ENCODE measurements at regions not wholly inside any gene's neighbourhood (a gene's known extent, or its start where the extent isn't known, plus 50 kb on each side); places are given as distances from the start of the nearest gene placed in this dataset.

DNA sequence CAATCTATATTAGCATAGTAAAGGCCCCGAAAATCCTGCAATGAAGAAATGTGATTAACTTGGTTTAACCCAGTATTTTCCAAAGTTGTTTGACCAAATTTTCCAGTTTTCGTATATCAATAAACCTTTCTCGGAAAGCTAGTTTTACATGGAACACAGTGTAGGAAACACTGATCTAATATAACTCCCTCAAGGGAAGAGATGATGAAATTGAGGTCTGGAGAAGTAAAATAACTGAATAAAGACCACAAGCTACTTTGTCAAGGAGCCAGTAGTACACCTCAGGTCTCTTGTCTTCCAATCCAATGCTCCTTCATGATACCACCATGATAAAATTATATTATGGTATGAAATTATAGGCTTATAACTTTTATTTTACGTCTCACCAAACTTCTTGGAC lies 118.1 kb upstream of the TARS1 start:
- ATAC-seq (ENCODE audit: poor library complexity) = no peak
- H3K4me3 Mint-ChIP-seq = no peak overlapping the region
- Histone ChIP-seq H3K27me3 (ENCODE audit: control insufficient read depth in 1 of 2, insufficient read depth in 2 of 2, low read length in 2 of 2) (no peaks in the 10 kb centered on the region), H3K9me3 (ENCODE audit: control insufficient read depth in 1 of 2, insufficient read depth in 1 of 2, low read length in 2 of 2) (no peaks in the 10 kb centered on the region), H3K4me3 (ENCODE audit: low read length) (no peak overlapping the region), H3K4me1 (ENCODE audit: insufficient read depth, low read length) (no peaks in the 10 kb centered on the region), H3K27ac (ENCODE audit: low read depth in 1 of 2, low read length in 2 of 2) (no peak overlapping the region), H3K36me3 (ENCODE audit: insufficient read depth, low read length) (no peaks in the 10 kb centered on the region)
- TF ChIP-seq, protein P1, sequence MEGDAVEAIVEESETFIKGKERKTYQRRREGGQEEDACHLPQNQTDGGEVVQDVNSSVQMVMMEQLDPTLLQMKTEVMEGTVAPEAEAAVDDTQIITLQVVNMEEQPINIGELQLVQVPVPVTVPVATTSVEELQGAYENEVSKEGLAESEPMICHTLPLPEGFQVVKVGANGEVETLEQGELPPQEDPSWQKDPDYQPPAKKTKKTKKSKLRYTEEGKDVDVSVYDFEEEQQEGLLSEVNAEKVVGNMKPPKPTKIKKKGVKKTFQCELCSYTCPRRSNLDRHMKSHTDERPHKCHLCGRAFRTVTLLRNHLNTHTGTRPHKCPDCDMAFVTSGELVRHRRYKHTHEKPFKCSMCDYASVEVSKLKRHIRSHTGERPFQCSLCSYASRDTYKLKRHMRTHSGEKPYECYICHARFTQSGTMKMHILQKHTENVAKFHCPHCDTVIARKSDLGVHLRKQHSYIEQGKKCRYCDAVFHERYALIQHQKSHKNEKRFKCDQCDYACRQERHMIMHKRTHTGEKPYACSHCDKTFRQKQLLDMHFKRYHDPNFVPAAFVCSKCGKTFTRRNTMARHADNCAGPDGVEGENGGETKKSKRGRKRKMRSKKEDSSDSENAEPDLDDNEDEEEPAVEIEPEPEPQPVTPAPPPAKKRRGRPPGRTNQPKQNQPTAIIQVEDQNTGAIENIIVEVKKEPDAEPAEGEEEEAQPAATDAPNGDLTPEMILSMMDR (IDR thresholded peaks at IDR 0.05) = no peak
- no peaks in the 10 kb centered on the region for H3K4me1 Mint-ChIP-seq (ENCODE audit: low read depth)
- ChIA-PET CTCF (no interaction called here), POLR2A (no interaction called here)
- no peaks in the 10 kb centered on the region for H3K36me3 Mint-ChIP-seq (ENCODE audit: low read depth)
- intact Hi-C loops (cut with DNase I, micrococcal nuclease) = no loop called here
- no peaks in the 10 kb centered on the region for H3K27me3 Mint-ChIP-seq
- H3K9me3 Mint-ChIP-seq = peaks cover 3% of the 10 kb centered on the region
- no peak overlapping the region for H3K27ac Mint-ChIP-seq
- DNase-seq = no peak

DNA sequence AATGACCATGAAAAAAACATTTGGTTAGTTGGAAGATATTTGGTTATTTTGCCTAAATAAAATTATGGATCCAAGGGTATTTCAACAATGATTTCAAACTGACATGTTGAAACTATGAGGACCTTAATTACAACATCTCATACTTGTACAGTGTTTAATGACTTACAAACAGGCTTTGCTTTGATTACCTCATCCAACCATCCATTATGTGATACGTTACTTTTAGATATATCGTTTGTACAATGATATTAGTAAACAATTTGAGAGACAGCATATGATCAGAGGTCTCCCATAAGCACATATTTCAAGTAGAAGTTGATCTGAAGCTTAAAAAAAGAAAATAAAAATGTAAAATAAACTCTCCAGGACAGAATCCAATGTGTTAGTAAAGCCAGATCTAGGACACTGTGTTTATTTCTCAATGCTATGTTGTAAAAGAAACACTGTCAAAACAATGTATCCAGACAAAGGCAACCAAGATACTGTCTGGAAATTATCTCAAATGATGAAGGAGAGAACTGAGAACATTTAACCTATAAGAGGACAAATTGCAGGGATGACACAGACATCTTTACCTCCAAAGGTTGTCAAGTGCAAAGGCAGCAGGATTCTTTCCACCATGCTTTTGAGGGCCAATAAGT lies 116.0 kb upstream of the TARS1 start:
- Histone ChIP-seq H3K36me3 (ENCODE audit: insufficient read depth, low read length) (no peaks in the 10 kb centered on the region), H3K27ac (ENCODE audit: low read depth in 1 of 2, low read length in 2 of 2) (no peak overlapping the region), H3K9me3 (ENCODE audit: control insufficient read depth in 1 of 2, insufficient read depth in 1 of 2, low read length in 2 of 2) (no peaks in the 10 kb centered on the region), H3K4me1 (ENCODE audit: insufficient read depth, low read length) (no peaks in the 10 kb centered on the region), H3K27me3 (ENCODE audit: control insufficient read depth in 1 of 2, insufficient read depth in 2 of 2, low read length in 2 of 2) (no peaks in the 10 kb centered on the region), H3K4me3 (ENCODE audit: low read length) (no peak overlapping the region)
- Mint-ChIP-seq H3K27me3 (no peaks in the 10 kb centered on the region), H3K4me3 (no peak overlapping the region), H3K4me1 (ENCODE audit: low read depth) (no peaks in the 10 kb centered on the region), H3K27ac (no peak overlapping the region), H3K9me3 (peaks cover 3% of the 10 kb centered on the region), H3K36me3 (ENCODE audit: low read depth) (no peaks in the 10 kb centered on the region)
- POLR2A ChIA-PET = no interaction called here
- DNase-seq = no peak
- intact Hi-C loops (cut with DNase I, micrococcal nuclease) = no loop called here
- CTCF ChIA-PET = no interaction called here
- no peak for ATAC-seq (ENCODE audit: poor library complexity)
- TF ChIP-seq, protein P1 (IDR thresholded peaks at IDR 0.05) = no peak

DNA sequence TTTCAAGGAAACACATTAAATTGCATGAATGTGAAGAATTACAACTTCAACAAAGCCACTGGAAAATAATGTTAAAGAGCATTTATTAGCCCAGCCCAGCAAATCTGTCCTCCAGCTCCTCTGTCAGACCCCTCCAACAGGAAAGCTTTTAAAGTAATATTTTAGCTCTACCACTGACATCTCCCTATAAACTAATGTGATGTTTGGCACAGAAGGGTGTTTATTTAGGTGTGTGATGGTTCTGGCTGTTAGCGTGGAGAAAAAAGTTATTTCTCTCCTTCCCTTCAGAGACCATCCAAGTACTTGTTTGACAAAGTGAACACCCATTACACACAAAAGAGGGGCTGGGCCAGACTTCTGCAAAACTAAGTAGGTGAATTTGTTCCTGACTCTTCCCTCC lies 111.9 kb upstream of the TARS1 start:
- H3K27me3 ChIP-seq (ENCODE audit: control insufficient read depth in 1 of 2, insufficient read depth in 2 of 2, low read length in 2 of 2) = no peaks in the 10 kb centered on the region
- no peaks in the 10 kb centered on the region for H3K27me3 Mint-ChIP-seq
- intact Hi-C loops (cut with DNase I, micrococcal nuclease) = no loop called here
- no peaks in the 10 kb centered on the region for H3K36me3 Mint-ChIP-seq (ENCODE audit: low read depth)
- H3K36me3 ChIP-seq (ENCODE audit: insufficient read depth, low read length) = no peaks in the 10 kb centered on the region
- POLR2A ChIA-PET = no interaction called here
- H3K4me1 ChIP-seq (ENCODE audit: insufficient read depth, low read length) = no peaks in the 10 kb centered on the region
- H3K27ac Mint-ChIP-seq = no peak overlapping the region
- H3K4me3 Mint-ChIP-seq = no peak overlapping the region
- H3K9me3 Mint-ChIP-seq = peaks cover 3% of the 10 kb centered on the region
- TF ChIP-seq, protein P1 (IDR thresholded peaks at IDR 0.05) = no peak
- CTCF ChIA-PET = no interaction called here
- DNase-seq (no peak), ATAC-seq (ENCODE audit: poor library complexity) (no peak)
- no peak overlapping the region for H3K4me3 ChIP-seq (ENCODE audit: low read length)
- no peak overlapping the region for H3K27ac ChIP-seq (ENCODE audit: low read depth in 1 of 2, low read length in 2 of 2)
- no peaks in the 10 kb centered on the region for H3K4me1 Mint-ChIP-seq (ENCODE audit: low read depth)
- no peaks in the 10 kb centered on the region for H3K9me3 ChIP-seq (ENCODE audit: control insufficient read depth in 1 of 2, insufficient read depth in 1 of 2, low read length in 2 of 2)
